Activated CD8-positive, alpha-beta T cell treated with anti-CD3 and anti-CD28 coated beads, Interleukin-2, amount 10 ng/mL, durations not matched to agents 7 days and 5 days (primary cell): ENCODE measurements at regions not wholly inside any gene's neighbourhood (a gene's known extent, or its start where the extent isn't known, plus 50 kb on each side); places are given as distances from the start of the nearest gene placed in this dataset.
"Not testable (repeated sequence)": the region's sequence is repeated elsewhere in the genome, so short reads cannot be mapped to it uniquely, and the experiment has no call there.

Experiments used
- ATAC-seq: fragments of 150-1000 bp; cut with Tn5 transposase; one replicate; pipeline ENCODE4 v1.10.0; 2021; ENCODE audit warnings: moderate library complexity
- CTCF ChIA-PET: fragments of 350-600 bp; sonication (Branson Sonifier 250); formaldehyde crosslinking; loops from one replicate; lab custom pipeline; 2021; ENCODE audit warnings: antibody characterized with exemption; lab: Charles Lee
- POLR2A ChIA-PET: fragments of 350-600 bp; sonication (Branson Sonifier 250); formaldehyde crosslinking; loops from one replicate; lab custom pipeline; 2021; ENCODE audit warnings: antibody characterized with exemption; lab: Charles Lee
- DNase-seq: peaks from one replicate; pipeline ENCODE4 v3.0.0-alpha.2; 2020
- H3K27ac Mint-ChIP-seq: one replicate; pipeline ENCODE4 v1.8.0; 2021; ENCODE audit warnings: mild to moderate bottlenecking, mixed read lengths
- H3K27me3 Mint-ChIP-seq: one replicate; pipeline ENCODE4 v1.8.0; 2021; ENCODE audit warnings: low read depth, mixed read lengths
- H3K36me3 Mint-ChIP-seq: one replicate; pipeline ENCODE4 v1.8.0; 2021; ENCODE audit warnings: low read depth, mixed read lengths
- H3K4me1 Mint-ChIP-seq: one replicate; pipeline ENCODE4 v1.8.0; 2021; ENCODE audit warnings: low read depth, mixed read lengths
- H3K4me3 Mint-ChIP-seq: one replicate; pipeline ENCODE4 v1.8.0; 2021; ENCODE audit warnings: mild to moderate bottlenecking, mixed read lengths
- H3K9me3 Mint-ChIP-seq: one replicate; pipeline ENCODE4 v1.8.0; 2022; ENCODE audit warnings: mixed read lengths; ENCODE audit not compliant: insufficient read depth

- CTCF ChIA-PET = no interaction called here
- ATAC-seq (no peak), DNase-seq (no peak)
- POLR2A ChIA-PET = no interaction called here
- H3K4me1 Mint-ChIP-seq = no peaks in the 10 kb centered on the region
- H3K27me3 Mint-ChIP-seq = no peaks in the 10 kb centered on the region
- H3K9me3 Mint-ChIP-seq = no peaks in the 10 kb centered on the region
- H3K4me3 Mint-ChIP-seq = no peak overlapping the region
- H3K27ac Mint-ChIP-seq = no peak overlapping the region
- no peaks in the 10 kb centered on the region for H3K36me3 Mint-ChIP-seq
These were observed 301.0 kb downstream of the PAPSS1 start for GRCh38 chr4:107419052-107419451.

DNA sequence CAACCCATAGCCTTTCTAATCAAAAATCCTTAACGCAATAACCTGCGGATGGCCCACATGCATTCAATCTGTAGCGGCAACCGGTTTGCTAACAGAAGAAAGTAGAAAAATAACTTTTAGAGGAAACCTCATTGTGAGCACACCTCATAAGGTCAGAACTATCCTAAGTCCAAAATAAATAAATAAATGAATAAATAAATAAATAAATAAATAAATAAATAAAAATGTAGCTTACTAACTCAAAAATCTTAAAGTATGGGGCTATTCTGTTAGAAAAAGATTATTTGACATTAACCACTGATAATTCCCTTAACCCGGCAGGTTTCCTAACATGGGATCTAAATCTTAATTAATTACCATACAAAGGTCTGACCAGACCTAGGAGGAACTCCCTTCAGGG, 304.5 kb downstream of the PAPSS1 start:
- H3K4me1 Mint-ChIP-seq, H3K27ac Mint-ChIP-seq, H3K4me3 Mint-ChIP-seq, CTCF ChIA-PET, H3K9me3 Mint-ChIP-seq, POLR2A ChIA-PET, H3K27me3 Mint-ChIP-seq, ATAC-seq, DNase-seq, H3K36me3 Mint-ChIP-seq: not testable (repeated sequence)

- DNase-seq, POLR2A ChIA-PET, H3K36me3 Mint-ChIP-seq, H3K27me3 Mint-ChIP-seq, H3K4me3 Mint-ChIP-seq, H3K27ac Mint-ChIP-seq, H3K9me3 Mint-ChIP-seq, H3K4me1 Mint-ChIP-seq, ATAC-seq, CTCF ChIA-PET: not testable (repeated sequence)
These were observed 310.2 kb downstream of the PAPSS1 start for GRCh38 chr4:107409872-107410271.

GRCh38 chr4:107408968-107409367, 311.1 kb downstream of the PAPSS1 start:
- H3K4me3 Mint-ChIP-seq = no peak overlapping the region
- ChIA-PET CTCF (no interaction called here), POLR2A (no interaction called here)
- no peaks in the 10 kb centered on the region for H3K27me3 Mint-ChIP-seq
- ATAC-seq = no peak
- no peaks in the 10 kb centered on the region for H3K36me3 Mint-ChIP-seq
- H3K9me3 Mint-ChIP-seq = peaks cover 5% of the 10 kb centered on the region
- no peak overlapping the region for H3K27ac Mint-ChIP-seq
- no peak for DNase-seq
- no peaks in the 10 kb centered on the region for H3K4me1 Mint-ChIP-seq

DNA sequence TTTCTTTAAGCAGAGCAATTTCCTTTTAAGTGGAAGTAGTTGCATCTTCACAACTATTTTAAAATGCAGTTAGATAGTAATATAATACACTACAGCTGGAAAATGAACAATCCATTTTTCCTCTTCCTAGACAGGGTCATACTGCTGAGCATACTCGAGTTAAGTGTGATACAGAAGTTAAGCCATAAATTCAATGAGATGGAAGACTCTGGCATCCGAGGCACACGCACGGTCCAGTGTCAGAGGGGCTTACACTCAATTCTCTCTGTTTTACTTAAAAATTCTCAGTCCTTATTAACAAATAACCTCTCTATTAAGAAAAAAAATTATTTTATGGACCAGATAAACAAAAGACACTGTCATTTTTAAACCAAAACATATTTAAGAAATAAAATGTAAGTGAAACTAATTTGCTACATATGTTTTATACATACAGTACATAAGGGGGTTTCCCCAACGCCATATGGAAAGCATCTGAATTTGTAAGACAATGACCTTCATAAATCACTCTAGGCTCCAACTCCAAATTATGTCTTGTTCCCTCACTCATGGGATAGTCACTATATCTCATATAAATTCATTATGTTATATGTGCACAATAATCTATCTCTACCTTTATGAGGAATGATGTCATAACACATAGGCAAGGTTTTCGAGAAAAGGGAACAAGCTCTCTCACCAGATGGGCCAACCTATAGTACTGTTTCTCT, 315.3 kb downstream of the PAPSS1 start:
- H3K9me3 Mint-ChIP-seq = no peaks in the 10 kb centered on the region
- H3K4me1 Mint-ChIP-seq = no peaks in the 10 kb centered on the region
- CTCF ChIA-PET = no interaction called here
- no peaks in the 10 kb centered on the region for H3K36me3 Mint-ChIP-seq
- no peaks in the 10 kb centered on the region for H3K27me3 Mint-ChIP-seq
- H3K27ac Mint-ChIP-seq = no peak overlapping the region
- DNase-seq (no peak), ATAC-seq (no peak)
- POLR2A ChIA-PET = no interaction called here
- no peak overlapping the region for H3K4me3 Mint-ChIP-seq

DNA sequence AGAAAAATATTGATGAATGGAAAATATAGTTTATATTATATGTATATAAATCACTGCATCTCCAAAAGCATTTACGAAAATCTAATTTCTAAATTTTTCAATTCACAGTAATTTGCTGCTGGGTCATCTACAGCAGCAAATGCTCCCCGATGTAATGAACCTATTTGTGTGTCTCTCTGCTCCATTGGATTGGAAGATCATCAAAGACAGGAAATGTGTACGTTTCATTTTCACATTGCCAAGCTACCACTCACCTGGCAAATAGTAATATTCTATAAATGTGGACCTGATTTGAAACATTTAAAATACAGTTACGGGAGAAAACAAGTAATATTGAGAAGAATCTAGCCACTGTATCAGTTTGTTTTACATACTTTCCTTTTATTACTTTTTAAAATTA, 317.7 kb downstream of the PAPSS1 start:
- peaks cover 2% of the 10 kb centered on the region for H3K27me3 Mint-ChIP-seq
- H3K4me3 Mint-ChIP-seq = no peak overlapping the region
- DNase-seq (no peak), ATAC-seq (no peak)
- H3K9me3 Mint-ChIP-seq = no peaks in the 10 kb centered on the region
- POLR2A ChIA-PET = no interaction called here
- H3K36me3 Mint-ChIP-seq = no peaks in the 10 kb centered on the region
- CTCF ChIA-PET = no interaction called here
- H3K27ac Mint-ChIP-seq = no peak overlapping the region
- no peaks in the 10 kb centered on the region for H3K4me1 Mint-ChIP-seq

- ChIA-PET CTCF (no interaction called here), POLR2A (no interaction called here)
- H3K27me3 Mint-ChIP-seq = no peaks in the 10 kb centered on the region
- no peaks in the 10 kb centered on the region for H3K9me3 Mint-ChIP-seq
- no peak for DNase-seq
- H3K4me3 Mint-ChIP-seq = no peak overlapping the region
- ATAC-seq = no peak
- H3K27ac Mint-ChIP-seq = no peak overlapping the region
- H3K4me1 Mint-ChIP-seq = no peaks in the 10 kb centered on the region
- H3K36me3 Mint-ChIP-seq = no peaks in the 10 kb centered on the region
These were observed 327.1 kb downstream of the PAPSS1 start for GRCh38 chr4:107392951-107393350.

DNA sequence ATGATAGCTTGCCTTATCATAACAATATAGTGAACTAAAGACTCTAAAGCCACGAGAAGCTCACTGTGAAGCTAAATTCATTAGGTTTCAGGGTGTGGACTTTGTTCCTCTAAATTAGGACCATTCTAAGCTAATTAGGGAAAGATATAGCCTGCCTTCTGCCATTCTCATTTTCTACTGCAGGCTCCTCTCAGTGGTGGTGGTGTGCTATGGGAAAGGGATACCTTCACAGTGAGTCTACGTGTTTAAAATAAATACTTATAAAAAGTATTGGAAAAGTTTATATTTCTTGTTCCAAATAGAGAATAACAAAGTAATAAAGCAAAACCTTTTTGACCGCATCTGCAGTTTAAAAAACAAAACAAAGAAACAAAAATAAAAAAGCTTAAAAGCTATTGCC, 327.7 kb downstream of the PAPSS1 start:
- POLR2A ChIA-PET = no interaction called here

GRCh38 chr4:107391630-107392028, 328.4 kb downstream of the PAPSS1 start:
- ChIA-PET CTCF (no interaction called here), POLR2A (no interaction called here)
- DNase-seq = no peak
- Mint-ChIP-seq H3K27me3 (no peaks in the 10 kb centered on the region), H3K9me3 (no peaks in the 10 kb centered on the region), H3K27ac (no peak overlapping the region), H3K36me3 (no peaks in the 10 kb centered on the region), H3K4me3 (no peak overlapping the region), H3K4me1 (no peaks in the 10 kb centered on the region)
- ATAC-seq = no peak

More for the DNA sequence above, 327.7 kb downstream of the PAPSS1 start:
- Mint-ChIP-seq H3K27ac (no peak overlapping the region), H3K27me3 (no peaks in the 10 kb centered on the region), H3K4me3 (no peak overlapping the region), H3K36me3 (no peaks in the 10 kb centered on the region), H3K4me1 (no peaks in the 10 kb centered on the region), H3K9me3 (no peaks in the 10 kb centered on the region)
- no peak for DNase-seq
- no peak for ATAC-seq
- CTCF ChIA-PET = no interaction called here

DNA sequence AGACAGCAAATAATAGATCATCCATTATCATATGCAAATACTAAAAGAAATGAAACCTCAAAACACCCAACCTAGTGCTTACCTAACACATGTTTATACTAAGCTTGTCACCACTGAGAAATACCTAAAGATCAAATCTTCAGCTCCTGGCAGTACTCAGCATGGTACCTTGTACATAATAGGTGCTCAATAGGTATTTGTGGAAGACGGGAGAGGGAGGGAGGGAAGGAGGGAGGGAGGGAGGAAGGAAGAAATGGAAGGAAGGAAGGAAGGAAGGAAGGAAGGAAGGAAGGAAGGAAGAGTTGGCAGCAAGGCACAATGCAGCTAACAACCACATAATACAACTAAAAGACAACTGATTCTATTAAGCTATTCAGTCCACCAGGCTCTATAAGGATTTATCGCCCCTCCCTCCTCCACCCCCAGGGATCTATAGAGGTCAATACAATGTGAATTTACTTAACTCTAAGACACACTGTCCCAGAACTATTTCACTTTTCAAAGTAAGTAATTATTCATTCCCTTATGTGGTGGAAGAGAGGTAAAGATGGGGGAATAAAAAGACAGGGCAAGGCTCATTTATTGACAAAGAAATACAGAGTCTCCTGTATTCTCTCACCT, 328.9 kb downstream of the PAPSS1 start:
- DNase-seq = no peak
- ChIA-PET CTCF (no interaction called here), POLR2A (no interaction called here)
- H3K27me3 Mint-ChIP-seq = no peaks in the 10 kb centered on the region
- no peak overlapping the region for H3K4me3 Mint-ChIP-seq
- H3K27ac Mint-ChIP-seq = no peak overlapping the region
- no peaks in the 10 kb centered on the region for H3K9me3 Mint-ChIP-seq
- no peaks in the 10 kb centered on the region for H3K36me3 Mint-ChIP-seq
- ATAC-seq = no peak
- no peaks in the 10 kb centered on the region for H3K4me1 Mint-ChIP-seq

DNA sequence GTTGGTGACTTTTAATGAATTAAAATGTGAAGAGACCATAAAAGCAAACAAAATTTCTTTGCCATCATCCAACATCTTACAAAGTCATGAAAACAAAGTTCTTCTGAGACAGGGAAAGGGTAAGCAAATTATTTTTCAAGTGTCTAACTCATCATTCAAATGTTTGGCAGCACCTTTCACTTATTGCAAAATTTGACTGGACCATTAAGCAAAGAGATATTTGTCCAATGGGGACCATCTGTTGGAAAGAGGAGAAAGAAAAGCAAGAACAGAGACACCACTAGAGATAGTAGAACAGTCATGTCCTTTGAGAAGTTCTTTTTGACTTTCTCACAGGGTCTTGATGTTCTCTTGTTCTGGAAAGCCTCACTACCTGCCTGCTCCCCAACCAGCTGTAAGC, 330.1 kb downstream of the PAPSS1 start:
- Mint-ChIP-seq H3K4me3 (no peak overlapping the region), H3K9me3 (no peaks in the 10 kb centered on the region), H3K36me3 (no peaks in the 10 kb centered on the region), H3K27me3 (no peaks in the 10 kb centered on the region), H3K27ac (no peak overlapping the region), H3K4me1 (no peaks in the 10 kb centered on the region)
- ChIA-PET CTCF (no interaction called here), POLR2A (no interaction called here)
- ATAC-seq = no peak
- DNase-seq = no peak

GRCh38 chr4:107388736-107389274, 331.2 kb downstream of the PAPSS1 start:
- DNase-seq (no peak), ATAC-seq (no peak)
- Mint-ChIP-seq H3K36me3 (no peaks in the 10 kb centered on the region), H3K4me3 (no peak overlapping the region), H3K9me3 (no peaks in the 10 kb centered on the region), H3K4me1 (no peaks in the 10 kb centered on the region), H3K27me3 (no peaks in the 10 kb centered on the region), H3K27ac (no peak overlapping the region)
- ChIA-PET CTCF (no interaction called here), POLR2A (no interaction called here)
